Heart left ventricle (tissue), 16 donors: ENCODE measurements at regions not wholly inside any gene's neighbourhood (a gene's known extent, or its start where the extent isn't known, plus 50 kb on each side); places are given as distances from the start of the nearest gene placed in this dataset.

ENCODE experiments used
- ATAC-seq, 4 donors: fragments of 200-7000 bp; cut with Tn5 transposase; one replicate each; pipeline ENCODE4 v1.9.1; 2020 to 2022; ENCODE audit warnings: moderate library complexity in 4 of 4, mild to moderate bottlenecking in 3 of 4, moderate number of reproducible peaks in 1 of 4
- DNase-seq, 5 donors: peaks; one replicate each; pipeline ENCODE4 v3.0.0-alpha.2; 2020
- H3K27ac ChIP-seq, 12 donors: fragments of 200-600 bp; sonication (generic) in 4 of 12; one replicate each; pipeline versions ENCODE4 v1.5.0 to v1.8.0; 2016 to 2022; ENCODE audit warnings: mild to moderate bottlenecking in 2 of 12
- H3K27me3 ChIP-seq, 9 donors: fragments of 200-600 bp; sonication (generic) in 2 of 9; one replicate each; pipeline versions ENCODE4 v1.5.1 to v1.8.0; 2016 to 2022; ENCODE audit warnings: mild to moderate bottlenecking in 3 of 9
- H3K36me3 ChIP-seq, 9 donors: fragments of 200-600 bp; sonication (generic) in 2 of 9; one replicate each; pipeline versions ENCODE4 v1.5.0 to v1.8.0; 2018 to 2022; ENCODE audit warnings: mild to moderate bottlenecking in 2 of 9
- H3K4me1 ChIP-seq, 12 donors: fragments of 200-600 bp; sonication (generic) in 4 of 12; one replicate each; pipeline versions ENCODE4 v1.5.0 to v1.8.0; 2016 to 2022; ENCODE audit warnings: mild to moderate bottlenecking in 3 of 12
- H3K4me3 ChIP-seq, 12 donors: fragments of 200-600 bp; sonication (generic) in 4 of 12; one replicate each; pipeline versions ENCODE4 v1.5.0 to v1.8.0; 2017 to 2022; ENCODE audit warnings: mild to moderate bottlenecking in 9 of 12, moderate library complexity in 4 of 12
- H3K9me3 ChIP-seq, 12 donors: fragments of 200-600 bp; sonication (generic) in 4 of 12; one replicate each; pipeline versions ENCODE4 v1.5.0 to v1.8.0; 2016 to 2022; ENCODE audit warnings: mild to moderate bottlenecking in 1 of 12
- POLR2A ChIP-seq, 2 donors: fragments of 450-650 bp; IDR thresholded peaks; one replicate each; pipeline ENCODE4 v1.6.1; 2017; ENCODE audit warnings: antibody characterized with exemption in 2 of 2, mild to moderate bottlenecking in 2 of 2, moderate library complexity in 2 of 2
- WGBS, 4 donors: extraction: QIAGEN DNeasy Blood & Tissue Kit in 2 of 4; methylation state at CpG; one replicate each; pipeline versions ENCODE4 v1.1.5 to v1.1.7; 2013 to 2018; 5-methylcytosine and 5-hydroxymethylcytosine counted together
- intact Hi-C, 10 donors: fragments of 100-400 bp; cut with DNase I; formaldehyde crosslinking; loops; one replicate each; pipeline versions ENCODE4 v1.11.1 to v1.14.2; 2022
- TF ChIP-seq, protein P1 (sequence below), 12 donors: fragments of 200-600 bp; sonication (generic) in 4 of 12; IDR thresholded peaks; one replicate each; pipeline versions ENCODE4 v1.5.0 to v1.8.0; 2018 to 2022; ENCODE audit warnings: antibody characterized with exemption in 12 of 12, mild to moderate bottlenecking in 5 of 12
- donor health status: ischemic (EF 13 %, LVEDD 7.1; RV severe dilation, severe dysfunction).
- donor health status: healthy with polysubstance abuse.
- donor health status: DM: no; HTN: yes; CAD: no.
- donor health status: DM: no; HTN: no; CAD: no.
- donor health status: ischemic (EF 25% LVEDD 6.9; RV normal size, moderate dysfunction).
- donor health status: ischemic (EF 25% LVEDD 5.7; RV mildly dilated, moderate dysfunction).
- donor health status: healthy.
- donor health status: DM: yes; HTN: yes; CAD: no.
- donor health status: ischemic (EF 35%, LVEDD 5.7; RV mildly dilated, moderate dysfunction).
- donor health status: nonischemic (EF 11% LVEDD 7.7; RV severe dilation, severe dysfunction).
- donor health status: DM: yes; HTN: yes; CAD: no.
- donor health status: PGD.
- donor health status: ischemic (EF 29% LVEDD 5.4; RV normal size, mild dysfunction).
- donor health status: nonischemic (EF 23%, LVEDD 6.1; RV moderate dilation, normal function).

DNA sequence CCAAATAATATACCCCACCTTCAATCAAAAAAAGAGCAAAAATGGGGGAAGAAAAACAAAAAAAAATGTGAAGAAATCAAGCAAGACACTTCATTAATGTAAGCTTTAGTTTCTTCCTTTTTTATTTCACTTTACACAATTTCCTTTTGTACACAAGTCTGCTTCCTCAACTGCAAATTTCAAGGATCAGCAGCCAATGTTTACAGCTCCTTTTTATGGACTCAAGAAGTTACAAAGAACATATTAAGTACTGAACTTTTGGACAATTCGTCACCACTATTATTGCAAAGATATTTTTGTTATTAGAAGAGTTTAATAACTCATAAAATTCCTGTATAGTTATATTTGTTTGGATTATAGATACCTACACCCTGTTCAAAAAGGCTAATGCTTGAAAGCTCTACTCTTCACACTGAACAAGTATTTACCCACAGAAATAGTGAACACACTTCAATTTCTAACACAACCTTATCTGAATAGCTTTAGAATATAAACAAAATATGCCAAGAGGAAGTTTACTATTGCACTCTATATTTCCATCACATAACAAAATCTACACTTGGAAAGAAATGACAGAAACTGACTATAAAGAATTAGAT is 658.7 kb upstream of the CNTNAP5 start:
- peaks cover 0 to 10% (median 0%) of the 10 kb centered on the region in 12 donors for H3K9me3 ChIP-seq
- no peaks in the 10 kb centered on the region for H3K36me3 ChIP-seq
- intact Hi-C loops: no loop called here
- 32 to 48% (median 44%) methylated on average over 1 of the region's 1 CpG for WGBS, 4 donors
- TF ChIP-seq POLR2A (IDR thresholded peaks at IDR 0.05): no peak
- no peak overlapping the region for H3K4me3 ChIP-seq
- DNase-seq (no peak), ATAC-seq (no peak)
- no peak overlapping the region for H3K27ac ChIP-seq
- H3K4me1 ChIP-seq: no peaks in the 10 kb centered on the region
- no peaks in the 10 kb centered on the region for H3K27me3 ChIP-seq

DNA sequence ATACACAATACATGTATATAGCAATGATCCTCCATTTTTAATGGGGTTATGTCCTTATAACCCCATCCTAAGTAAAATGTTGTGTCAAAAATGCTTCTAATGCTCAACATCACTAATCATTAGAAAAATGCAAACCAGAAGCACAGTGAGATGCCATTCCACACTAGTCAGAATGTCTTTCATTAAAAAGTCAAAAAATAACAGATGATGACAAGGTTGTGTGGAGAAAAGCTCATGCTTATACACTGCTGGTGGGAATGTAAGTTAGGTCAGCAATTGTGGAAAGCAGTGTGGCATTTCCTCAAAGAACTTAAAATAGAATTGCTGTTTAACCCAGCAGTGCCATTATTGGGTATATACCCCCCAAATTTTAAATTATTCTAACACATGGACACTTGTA is 654.9 kb upstream of the CNTNAP5 start:
- Histone ChIP-seq H3K27ac (no peak overlapping the region), H3K4me3 (no peak overlapping the region), H3K9me3 (peaks cover 0 to 10% (median 0%) of the 10 kb centered on the region in 12 donors), H3K4me1 (no peaks in the 10 kb centered on the region), H3K27me3 (no peaks in the 10 kb centered on the region), H3K36me3 (no peaks in the 10 kb centered on the region)
- no peak for TF ChIP-seq POLR2A (IDR thresholded peaks at IDR 0.05)
- TF ChIP-seq, protein P1, sequence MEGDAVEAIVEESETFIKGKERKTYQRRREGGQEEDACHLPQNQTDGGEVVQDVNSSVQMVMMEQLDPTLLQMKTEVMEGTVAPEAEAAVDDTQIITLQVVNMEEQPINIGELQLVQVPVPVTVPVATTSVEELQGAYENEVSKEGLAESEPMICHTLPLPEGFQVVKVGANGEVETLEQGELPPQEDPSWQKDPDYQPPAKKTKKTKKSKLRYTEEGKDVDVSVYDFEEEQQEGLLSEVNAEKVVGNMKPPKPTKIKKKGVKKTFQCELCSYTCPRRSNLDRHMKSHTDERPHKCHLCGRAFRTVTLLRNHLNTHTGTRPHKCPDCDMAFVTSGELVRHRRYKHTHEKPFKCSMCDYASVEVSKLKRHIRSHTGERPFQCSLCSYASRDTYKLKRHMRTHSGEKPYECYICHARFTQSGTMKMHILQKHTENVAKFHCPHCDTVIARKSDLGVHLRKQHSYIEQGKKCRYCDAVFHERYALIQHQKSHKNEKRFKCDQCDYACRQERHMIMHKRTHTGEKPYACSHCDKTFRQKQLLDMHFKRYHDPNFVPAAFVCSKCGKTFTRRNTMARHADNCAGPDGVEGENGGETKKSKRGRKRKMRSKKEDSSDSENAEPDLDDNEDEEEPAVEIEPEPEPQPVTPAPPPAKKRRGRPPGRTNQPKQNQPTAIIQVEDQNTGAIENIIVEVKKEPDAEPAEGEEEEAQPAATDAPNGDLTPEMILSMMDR (IDR thresholded peaks at IDR 0.05): no peak
- intact Hi-C loops: no loop called here
- ATAC-seq (no peak), DNase-seq (no peak)

DNA sequence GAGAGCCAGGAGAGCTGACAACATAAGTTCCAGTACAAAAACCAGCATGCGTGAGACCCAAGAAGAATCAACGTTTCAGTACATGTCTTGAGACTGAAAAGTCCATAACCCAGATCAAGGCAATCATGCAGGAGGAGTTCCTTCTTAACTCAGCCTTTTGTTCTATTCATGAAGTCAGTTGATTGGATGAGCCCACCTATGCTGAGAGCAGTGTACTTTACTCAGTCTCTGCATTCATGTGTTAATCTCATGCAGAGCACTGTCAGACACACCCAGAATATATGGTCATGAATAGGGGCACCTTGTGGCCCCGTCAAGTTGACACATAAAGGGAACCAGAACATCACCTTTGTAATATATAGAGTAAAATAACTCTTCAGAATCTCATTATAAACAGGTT is 653.6 kb upstream of the CNTNAP5 start:
- Histone ChIP-seq H3K9me3 (peaks cover 0 to 10% (median 0%) of the 10 kb centered on the region in 12 donors), H3K27ac (no peak overlapping the region), H3K27me3 (no peaks in the 10 kb centered on the region), H3K36me3 (no peaks in the 10 kb centered on the region), H3K4me3 (no peak overlapping the region), H3K4me1 (no peaks in the 10 kb centered on the region)
- WGBS, 4 donors: 83 to 88% (median 83%) methylated on average over 3 of the region's 3 CpGs
- TF ChIP-seq, protein P1 (IDR thresholded peaks at IDR 0.05): no peak
- TF ChIP-seq POLR2A (IDR thresholded peaks at IDR 0.05): no peak
- DNase-seq (no peak), ATAC-seq (no peak)
- intact Hi-C loops: no loop called here

DNA sequence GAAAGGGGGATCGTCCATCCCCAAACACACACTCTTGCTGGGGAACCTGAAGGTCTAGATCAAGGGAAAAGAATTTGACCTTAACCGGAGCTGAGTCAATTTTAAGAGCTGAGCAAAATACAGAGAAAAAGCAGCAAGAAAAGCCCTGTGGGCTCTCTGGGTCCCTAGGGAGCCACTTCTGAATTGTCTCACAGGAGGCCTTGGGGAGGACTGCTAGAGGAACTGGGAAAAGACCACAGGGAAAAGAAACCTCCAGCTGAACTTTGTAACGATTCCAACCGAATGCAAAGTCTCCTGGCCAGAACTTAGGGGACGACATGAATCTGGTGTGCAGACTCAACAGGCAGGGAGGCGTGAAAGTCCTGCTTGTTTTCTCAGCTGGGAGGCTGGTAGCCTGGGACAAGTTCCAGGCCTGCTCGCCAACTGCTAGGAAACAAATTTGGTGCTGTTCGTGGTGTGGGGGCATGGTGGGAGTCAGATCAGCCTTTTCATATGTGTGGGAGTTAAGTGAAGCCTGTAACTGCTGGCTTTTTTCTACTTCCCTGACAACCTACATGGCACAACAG is 644.6 kb upstream of the CNTNAP5 start:
- intact Hi-C loops: no loop called here
- Histone ChIP-seq H3K27ac (no peak overlapping the region), H3K9me3 (peaks cover 0 to 11% (median 0%) of the 10 kb centered on the region in 12 donors), H3K36me3 (no peaks in the 10 kb centered on the region), H3K27me3 (no peaks in the 10 kb centered on the region), H3K4me3 (no peak overlapping the region), H3K4me1 (no peaks in the 10 kb centered on the region)
- WGBS, 4 donors: 44 to 56% (median 44%) methylated on average over 8 of the region's 8 CpGs
- ATAC-seq (no peak), DNase-seq (no peak)
- TF ChIP-seq, protein P1 (IDR thresholded peaks at IDR 0.05): no peak
- TF ChIP-seq POLR2A (IDR thresholded peaks at IDR 0.05): no peak

DNA sequence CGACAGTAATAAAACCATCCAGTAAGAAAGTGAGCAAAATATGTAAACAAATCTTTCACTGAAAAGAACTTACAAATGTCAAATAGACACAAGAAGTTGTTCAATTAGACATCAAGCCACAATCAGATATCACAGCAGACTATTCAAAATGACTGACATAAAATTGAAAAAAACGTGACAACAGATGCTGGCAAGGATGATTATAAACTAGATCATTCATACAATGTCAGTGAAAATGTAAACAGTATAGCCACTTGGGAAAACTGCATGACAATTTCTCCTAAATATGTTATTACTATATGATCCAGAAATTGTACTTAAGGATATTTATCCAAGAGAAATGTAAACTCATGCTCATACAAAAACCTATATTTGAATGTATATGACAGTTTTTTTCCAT is 609.4 kb upstream of the CNTNAP5 start:
- 75 to 84% (median 82%) methylated on average over 2 of the region's 2 CpGs for WGBS, 4 donors
- H3K4me3 ChIP-seq: no peak overlapping the region
- DNase-seq: no peak
- H3K27ac ChIP-seq: no peak overlapping the region
- no peaks in the 10 kb centered on the region for H3K27me3 ChIP-seq
- no peaks in the 10 kb centered on the region for H3K9me3 ChIP-seq
- H3K36me3 ChIP-seq: no peaks in the 10 kb centered on the region
- intact Hi-C loops: loop anchor here in 1 of 10 donors (5.0 kb wide), 1 partner anchor 743 kb away; no protein-coding TSS in a partner anchor
- no peaks in the 10 kb centered on the region for H3K4me1 ChIP-seq
- ATAC-seq: no peak
- TF ChIP-seq, protein P1 (IDR thresholded peaks at IDR 0.05): no peak
- TF ChIP-seq POLR2A (IDR thresholded peaks at IDR 0.05): no peak
